ENCODE measurements at regions not wholly inside any gene's neighbourhood (a gene's known extent, or its start where the extent isn't known, plus 50 kb on each side); places are given as distances from the start of the nearest gene placed in this dataset.

DNA sequence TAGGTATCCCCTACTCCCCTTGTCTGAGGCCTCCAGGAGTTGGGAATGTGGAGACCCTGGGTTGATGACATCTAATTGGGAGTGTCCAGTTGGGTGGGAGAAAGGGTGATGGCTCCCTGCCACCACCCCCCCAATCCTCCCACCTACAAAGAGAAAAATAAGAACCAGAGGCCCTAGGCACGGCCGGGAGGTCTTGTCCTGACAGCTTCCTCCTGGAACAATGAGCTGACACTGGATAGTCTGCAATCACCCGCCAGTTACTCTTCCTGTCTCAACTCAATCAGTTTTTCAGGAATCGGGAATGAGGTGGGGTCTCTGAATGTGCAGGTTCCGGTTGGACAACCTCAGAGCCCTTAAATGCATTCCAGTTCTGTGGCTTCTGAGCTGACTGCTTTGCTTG, 129.9 kb upstream of the MRPS22 start:
- Histone ChIP-seq H3K36me3 (ENCODE audit: control insufficient read depth in 2 of 2, insufficient read depth in 2 of 2, low read length in 2 of 2) (no peaks in the 10 kb centered on the region), H3K9me3 (ENCODE audit: control insufficient read depth in 2 of 2, low read length in 2 of 2) (no peaks in the 10 kb centered on the region), H3K4me1 (ENCODE audit: control insufficient read depth in 2 of 2, insufficient read depth in 2 of 2, low read length in 2 of 2) (no peaks in the 10 kb centered on the region), H3K9ac (ENCODE audit: low read depth in 1 of 2, low read length in 2 of 2) (no peak overlapping the region), H3K27ac (ENCODE audit: low read depth in 2 of 2, low read length in 2 of 2) (no peak overlapping the region), H3K27me3 (ENCODE audit: control insufficient read depth in 2 of 2, insufficient read depth in 2 of 2, low read length in 2 of 2) (no peaks in the 10 kb centered on the region), H3K4me3 (ENCODE audit: low read length in 2 of 2) (no peak overlapping the region)

- Histone ChIP-seq H3K27ac (ENCODE audit: low read depth in 2 of 2, low read length in 2 of 2) (no peak overlapping the region), H3K27me3 (ENCODE audit: control insufficient read depth in 2 of 2, insufficient read depth in 2 of 2, low read length in 2 of 2) (no peaks in the 10 kb centered on the region), H3K4me3 (ENCODE audit: low read length in 2 of 2) (no peak overlapping the region), H3K4me1 (ENCODE audit: control insufficient read depth in 2 of 2, insufficient read depth in 2 of 2, low read length in 2 of 2) (no peaks in the 10 kb centered on the region), H3K9me3 (ENCODE audit: control insufficient read depth in 2 of 2, low read length in 2 of 2) (no peaks in the 10 kb centered on the region), H3K9ac (ENCODE audit: low read depth in 1 of 2, low read length in 2 of 2) (no peak overlapping the region), H3K36me3 (ENCODE audit: control insufficient read depth in 2 of 2, insufficient read depth in 2 of 2, low read length in 2 of 2) (no peaks in the 10 kb centered on the region)
These were observed 126.9 kb upstream of the MRPS22 start for GRCh38 chr3:139216958-139217357.

DNA sequence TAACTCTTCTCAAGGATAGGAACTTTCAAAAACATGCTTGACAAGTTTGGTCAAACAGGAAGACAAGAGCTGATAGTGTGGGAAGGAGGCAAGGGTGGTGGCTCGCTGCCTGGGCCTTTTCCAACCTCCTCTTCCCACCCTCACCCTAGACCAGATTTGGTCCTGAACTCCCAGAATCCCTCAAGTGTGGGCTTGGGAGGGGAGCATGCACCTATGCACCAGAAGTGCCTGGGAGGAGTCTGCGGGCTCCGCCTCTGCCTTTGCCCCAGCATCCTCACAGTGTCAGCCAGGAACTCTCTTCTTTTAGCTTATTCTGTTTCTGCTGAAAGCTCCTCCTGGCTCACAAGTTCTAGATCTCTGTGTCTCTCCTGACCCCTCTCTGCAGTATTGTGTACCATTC, 126.2 kb upstream of the MRPS22 start:
- H3K27ac ChIP-seq (ENCODE audit: low read depth in 2 of 2, low read length in 2 of 2) = no peak overlapping the region
- H3K36me3 ChIP-seq (ENCODE audit: control insufficient read depth in 2 of 2, insufficient read depth in 2 of 2, low read length in 2 of 2) = no peaks in the 10 kb centered on the region
- no peak overlapping the region for H3K9ac ChIP-seq (ENCODE audit: low read depth in 1 of 2, low read length in 2 of 2)
- no peaks in the 10 kb centered on the region for H3K27me3 ChIP-seq (ENCODE audit: control insufficient read depth in 2 of 2, insufficient read depth in 2 of 2, low read length in 2 of 2)
- no peak overlapping the region for H3K4me3 ChIP-seq (ENCODE audit: low read length in 2 of 2)
- no peaks in the 10 kb centered on the region for H3K4me1 ChIP-seq (ENCODE audit: control insufficient read depth in 2 of 2, insufficient read depth in 2 of 2, low read length in 2 of 2)
- no peaks in the 10 kb centered on the region for H3K9me3 ChIP-seq (ENCODE audit: control insufficient read depth in 2 of 2, low read length in 2 of 2)

GRCh38 chr3:139218046-139218445, 125.8 kb upstream of the MRPS22 start:
- no peaks in the 10 kb centered on the region for H3K27me3 ChIP-seq (ENCODE audit: control insufficient read depth in 2 of 2, insufficient read depth in 2 of 2, low read length in 2 of 2)
- no peaks in the 10 kb centered on the region for H3K36me3 ChIP-seq (ENCODE audit: control insufficient read depth in 2 of 2, insufficient read depth in 2 of 2, low read length in 2 of 2)

GRCh38 chr3:139219463-139219862, 124.4 kb upstream of the MRPS22 start:
- Histone ChIP-seq H3K9ac (ENCODE audit: low read depth in 1 of 2, low read length in 2 of 2) (no peak overlapping the region), H3K9me3 (ENCODE audit: control insufficient read depth in 2 of 2, low read length in 2 of 2) (no peaks in the 10 kb centered on the region), H3K4me3 (ENCODE audit: low read length in 2 of 2) (no peak overlapping the region), H3K4me1 (ENCODE audit: control insufficient read depth in 2 of 2, insufficient read depth in 2 of 2, low read length in 2 of 2) (no peaks in the 10 kb centered on the region), H3K27me3 (ENCODE audit: control insufficient read depth in 2 of 2, insufficient read depth in 2 of 2, low read length in 2 of 2) (no peaks in the 10 kb centered on the region), H3K27ac (ENCODE audit: low read depth in 2 of 2, low read length in 2 of 2) (no peak overlapping the region), H3K36me3 (ENCODE audit: control insufficient read depth in 2 of 2, insufficient read depth in 2 of 2, low read length in 2 of 2) (no peaks in the 10 kb centered on the region)

More at GRCh38 chr3:139218046-139218445, 125.8 kb upstream of the MRPS22 start:
- Histone ChIP-seq H3K27ac (ENCODE audit: low read depth in 2 of 2, low read length in 2 of 2) (no peak overlapping the region), H3K9me3 (ENCODE audit: control insufficient read depth in 2 of 2, low read length in 2 of 2) (no peaks in the 10 kb centered on the region), H3K9ac (ENCODE audit: low read depth in 1 of 2, low read length in 2 of 2) (no peak overlapping the region), H3K4me3 (ENCODE audit: low read length in 2 of 2) (no peak overlapping the region), H3K4me1 (ENCODE audit: control insufficient read depth in 2 of 2, insufficient read depth in 2 of 2, low read length in 2 of 2) (no peaks in the 10 kb centered on the region)

DNA sequence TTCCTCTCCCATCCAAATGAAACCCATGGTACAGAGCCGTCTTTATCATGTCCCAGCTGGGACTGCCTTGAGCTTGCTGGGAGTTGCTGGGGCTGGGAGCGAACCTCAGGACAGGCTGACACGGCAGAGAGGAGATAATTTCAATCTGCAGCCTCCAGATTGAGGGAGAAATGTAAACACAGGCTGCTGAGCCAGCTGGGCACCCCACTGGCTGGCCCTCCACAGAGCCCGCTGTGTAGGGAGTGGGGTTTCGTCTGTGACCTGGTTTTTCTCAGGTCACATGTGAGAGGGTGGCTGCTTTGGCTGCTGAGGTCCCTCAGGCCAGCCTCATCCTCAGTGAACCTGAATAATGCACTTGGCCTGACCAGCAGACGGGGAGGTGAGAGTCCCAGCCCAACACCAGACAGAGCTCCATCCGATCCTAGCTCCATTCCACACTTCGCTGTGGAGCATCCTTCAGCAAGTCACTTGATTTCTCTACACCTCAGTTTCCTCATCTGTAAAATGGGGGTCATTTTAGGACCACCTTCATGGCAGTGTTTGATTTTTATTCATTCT, 121.6 kb upstream of the MRPS22 start:
- no peaks in the 10 kb centered on the region for H3K9me3 ChIP-seq (ENCODE audit: control insufficient read depth in 2 of 2, low read length in 2 of 2)
- H3K9ac ChIP-seq (ENCODE audit: low read depth in 1 of 2, low read length in 2 of 2) = no peak overlapping the region
- H3K27me3 ChIP-seq (ENCODE audit: control insufficient read depth in 2 of 2, insufficient read depth in 2 of 2, low read length in 2 of 2) = no peaks in the 10 kb centered on the region
- no peaks in the 10 kb centered on the region for H3K4me1 ChIP-seq (ENCODE audit: control insufficient read depth in 2 of 2, insufficient read depth in 2 of 2, low read length in 2 of 2)
- no peaks in the 10 kb centered on the region for H3K36me3 ChIP-seq (ENCODE audit: control insufficient read depth in 2 of 2, insufficient read depth in 2 of 2, low read length in 2 of 2)
- H3K27ac ChIP-seq (ENCODE audit: low read depth in 2 of 2, low read length in 2 of 2) = no peak overlapping the region
- no peak overlapping the region for H3K4me3 ChIP-seq (ENCODE audit: low read length in 2 of 2)

GRCh38 chr3:139225548-139225947, 118.3 kb upstream of the MRPS22 start:
- no peaks in the 10 kb centered on the region for H3K36me3 ChIP-seq (ENCODE audit: control insufficient read depth in 2 of 2, insufficient read depth in 2 of 2, low read length in 2 of 2)
- H3K27me3 ChIP-seq (ENCODE audit: control insufficient read depth in 2 of 2, insufficient read depth in 2 of 2, low read length in 2 of 2) = no peaks in the 10 kb centered on the region
- H3K27ac ChIP-seq (ENCODE audit: low read depth in 2 of 2, low read length in 2 of 2) = no peak overlapping the region
- H3K4me1 ChIP-seq (ENCODE audit: control insufficient read depth in 2 of 2, insufficient read depth in 2 of 2, low read length in 2 of 2) = no peaks in the 10 kb centered on the region
- no peak overlapping the region for H3K4me3 ChIP-seq (ENCODE audit: low read length in 2 of 2)
- H3K9me3 ChIP-seq (ENCODE audit: control insufficient read depth in 2 of 2, low read length in 2 of 2) = no peaks in the 10 kb centered on the region
- no peak overlapping the region for H3K9ac ChIP-seq (ENCODE audit: low read depth in 1 of 2, low read length in 2 of 2)

DNA sequence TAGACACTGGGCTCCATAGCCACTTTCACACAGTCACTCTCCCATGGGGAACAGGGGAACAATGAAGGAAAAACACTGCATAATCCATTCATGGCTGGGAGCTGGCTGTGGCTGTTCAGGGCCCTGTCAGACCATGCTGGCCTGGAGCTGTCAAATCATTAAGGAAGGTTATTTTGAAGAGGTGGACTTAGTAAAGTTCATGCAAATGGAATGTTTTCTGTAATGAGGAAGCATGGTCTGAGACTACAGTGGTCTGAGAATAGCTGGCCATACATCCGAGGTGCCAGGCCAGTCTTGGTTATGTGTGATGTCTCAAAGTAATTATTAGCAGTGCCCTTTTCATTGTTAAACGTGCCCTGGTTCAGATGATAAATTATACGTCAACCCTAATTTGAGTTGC, 117.1 kb upstream of the MRPS22 start:
- H3K4me3 ChIP-seq (ENCODE audit: low read length in 2 of 2) = no peak overlapping the region
- H3K9me3 ChIP-seq (ENCODE audit: control insufficient read depth in 2 of 2, low read length in 2 of 2) = no peaks in the 10 kb centered on the region
- H3K9ac ChIP-seq (ENCODE audit: low read depth in 1 of 2, low read length in 2 of 2) = no peak overlapping the region
- no peak overlapping the region for H3K27ac ChIP-seq (ENCODE audit: low read depth in 2 of 2, low read length in 2 of 2)
- no peaks in the 10 kb centered on the region for H3K36me3 ChIP-seq (ENCODE audit: control insufficient read depth in 2 of 2, insufficient read depth in 2 of 2, low read length in 2 of 2)
- H3K27me3 ChIP-seq (ENCODE audit: control insufficient read depth in 2 of 2, insufficient read depth in 2 of 2, low read length in 2 of 2) = no peaks in the 10 kb centered on the region
- no peaks in the 10 kb centered on the region for H3K4me1 ChIP-seq (ENCODE audit: control insufficient read depth in 2 of 2, insufficient read depth in 2 of 2, low read length in 2 of 2)

DNA sequence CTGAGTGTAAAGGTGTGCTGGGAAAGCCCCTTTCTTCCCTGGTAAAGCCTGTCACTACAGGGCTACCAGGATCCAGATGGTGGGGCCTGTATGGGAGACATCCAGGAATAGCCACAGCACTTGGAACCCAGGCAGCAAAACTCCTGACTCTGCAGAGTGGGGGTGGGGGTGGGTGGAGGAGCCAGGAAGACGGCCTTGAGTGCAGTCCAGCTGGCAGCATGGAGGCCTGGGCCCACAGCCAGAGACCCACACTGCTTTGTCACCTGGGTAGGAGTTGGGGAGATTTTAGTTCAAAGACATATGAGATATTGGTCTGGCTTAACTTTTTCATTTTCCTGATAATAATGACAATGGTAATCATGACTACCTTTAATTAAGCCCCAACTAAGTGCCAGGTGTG, 116.7 kb upstream of the MRPS22 start:
- H3K36me3 ChIP-seq (ENCODE audit: control insufficient read depth in 2 of 2, insufficient read depth in 2 of 2, low read length in 2 of 2) = no peaks in the 10 kb centered on the region
- H3K27me3 ChIP-seq (ENCODE audit: control insufficient read depth in 2 of 2, insufficient read depth in 2 of 2, low read length in 2 of 2) = no peaks in the 10 kb centered on the region
- H3K9ac ChIP-seq (ENCODE audit: low read depth in 1 of 2, low read length in 2 of 2) = no peak overlapping the region
- H3K27ac ChIP-seq (ENCODE audit: low read depth in 2 of 2, low read length in 2 of 2) = no peak overlapping the region
- H3K4me1 ChIP-seq (ENCODE audit: control insufficient read depth in 2 of 2, insufficient read depth in 2 of 2, low read length in 2 of 2) = no peaks in the 10 kb centered on the region
- no peaks in the 10 kb centered on the region for H3K9me3 ChIP-seq (ENCODE audit: control insufficient read depth in 2 of 2, low read length in 2 of 2)
- no peak overlapping the region for H3K4me3 ChIP-seq (ENCODE audit: low read length in 2 of 2)

- H3K4me3 ChIP-seq (ENCODE audit: low read length in 2 of 2) = no peak overlapping the region
- no peaks in the 10 kb centered on the region for H3K9me3 ChIP-seq (ENCODE audit: control insufficient read depth in 2 of 2, low read length in 2 of 2)
- no peaks in the 10 kb centered on the region for H3K36me3 ChIP-seq (ENCODE audit: control insufficient read depth in 2 of 2, insufficient read depth in 2 of 2, low read length in 2 of 2)
- no peaks in the 10 kb centered on the region for H3K27me3 ChIP-seq (ENCODE audit: control insufficient read depth in 2 of 2, insufficient read depth in 2 of 2, low read length in 2 of 2)
- no peak overlapping the region for H3K9ac ChIP-seq (ENCODE audit: low read depth in 1 of 2, low read length in 2 of 2)
- H3K4me1 ChIP-seq (ENCODE audit: control insufficient read depth in 2 of 2, insufficient read depth in 2 of 2, low read length in 2 of 2) = no peaks in the 10 kb centered on the region
- H3K27ac ChIP-seq (ENCODE audit: low read depth in 2 of 2, low read length in 2 of 2) = no peak overlapping the region
These were observed 116.0 kb upstream of the MRPS22 start for GRCh38 chr3:139227827-139228226.

DNA sequence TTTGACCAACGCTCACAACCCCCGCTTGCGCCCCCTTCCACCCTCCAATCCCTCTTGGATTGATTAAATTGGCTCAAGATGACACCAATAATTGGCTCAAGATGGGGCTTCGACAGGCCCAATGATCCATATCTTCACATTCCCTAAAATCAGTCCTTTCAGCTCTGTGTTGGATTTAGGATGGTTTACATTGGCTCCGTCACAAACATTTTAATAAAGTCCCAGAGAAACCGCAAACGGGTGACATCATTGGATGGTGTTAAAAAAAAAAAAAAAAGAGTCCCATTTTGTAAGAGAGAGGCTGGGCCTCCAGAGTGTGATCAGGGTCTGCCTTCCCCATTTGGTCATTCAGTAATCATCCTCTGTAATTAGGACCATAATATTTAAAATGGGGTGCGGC, 113.4 kb upstream of the MRPS22 start:
- H3K4me3 ChIP-seq (ENCODE audit: low read length in 2 of 2) = no peak overlapping the region
- H3K36me3 ChIP-seq (ENCODE audit: control insufficient read depth in 2 of 2, insufficient read depth in 2 of 2, low read length in 2 of 2) = no peaks in the 10 kb centered on the region
- H3K9ac ChIP-seq (ENCODE audit: low read depth in 1 of 2, low read length in 2 of 2) = no peak overlapping the region
- no peak overlapping the region for H3K27ac ChIP-seq (ENCODE audit: low read depth in 2 of 2, low read length in 2 of 2)
- no peaks in the 10 kb centered on the region for H3K27me3 ChIP-seq (ENCODE audit: control insufficient read depth in 2 of 2, insufficient read depth in 2 of 2, low read length in 2 of 2)
- no peaks in the 10 kb centered on the region for H3K4me1 ChIP-seq (ENCODE audit: control insufficient read depth in 2 of 2, insufficient read depth in 2 of 2, low read length in 2 of 2)
- no peaks in the 10 kb centered on the region for H3K9me3 ChIP-seq (ENCODE audit: control insufficient read depth in 2 of 2, low read length in 2 of 2)
